Hepatocyte (in vitro differentiated cells): ENCODE measurements at regions not wholly inside any gene's neighbourhood (a gene's known extent, or its start where the extent isn't known, plus 50 kb on each side); places are given as distances from the start of the nearest gene placed in this dataset.

Experiments
- DNase-seq: peaks from one replicate; pipeline ENCODE4 v3.0.0-alpha.2; 2016; ENCODE audit warnings: low spot score
- H2AFZ ChIP-seq: fragments of 200-600 bp; sonication (generic); 2 replicates; pipeline ENCODE4 v1.6.0; 2016; ENCODE audit warnings: antibody characterized with exemption, mild to moderate bottlenecking
- H3K27ac ChIP-seq: fragments of 200-600 bp; sonication (generic); 2 replicates; pipeline ENCODE4 v1.5.1; 2016; ENCODE audit warnings: mild to moderate bottlenecking
- H3K27me3 ChIP-seq: fragments of 200-600 bp; sonication (generic); 2 replicates; pipeline ENCODE4 v1.6.1; 2016
- H3K36me3 ChIP-seq: fragments of 200-600 bp; sonication (generic); replicated peaks from 2 replicates; pipeline ENCODE4 v1.5.1; 2016; ENCODE audit warnings: low read depth; ENCODE audit not compliant: insufficient read depth
- H3K4me1 ChIP-seq: fragments of 200-600 bp; sonication (generic); 2 replicates; pipeline ENCODE4 v1.5.1; 2016; ENCODE audit warnings: mild to moderate bottlenecking, moderate library complexity; ENCODE audit not compliant: insufficient read depth
- H3K4me2 ChIP-seq: fragments of 200-600 bp; sonication (generic); 2 replicates; pipeline ENCODE4 v1.6.0; 2016
- H3K4me3 ChIP-seq: fragments of 200-600 bp; sonication (generic); 2 replicates; pipeline ENCODE4 v1.5.1; 2016; ENCODE audit warnings: mild to moderate bottlenecking
- H3K79me2 ChIP-seq: fragments of 200-600 bp; sonication (generic); 2 replicates; pipeline ENCODE4 v1.6.0; 2017; ENCODE audit warnings: mild to moderate bottlenecking
- H3K9me2 ChIP-seq: fragments of 200-600 bp; sonication (generic); replicated peaks from 2 replicates; pipeline ENCODE4 v1.6.0; 2017; ENCODE audit warnings: mild to moderate bottlenecking; ENCODE audit not compliant: insufficient read depth
- H3K9me3 ChIP-seq: fragments of 200-600 bp; sonication (generic); 2 replicates; pipeline ENCODE4 v1.5.1; 2016; ENCODE audit warnings: low read depth, mild to moderate bottlenecking
- H4K20me1 ChIP-seq: fragments of 200-600 bp; sonication (generic); 2 replicates; pipeline ENCODE4 v1.6.0; 2016; ENCODE audit warnings: mild to moderate bottlenecking; ENCODE audit not compliant: insufficient read depth, poor library complexity, severe bottlenecking
- CTCF ChIP-seq: fragments of 200-600 bp; sonication (generic); IDR thresholded peaks from 2 replicates; pipeline ENCODE4 v1.5.1; 2016; ENCODE audit warnings: antibody characterized with exemption, mild to moderate bottlenecking; ENCODE audit not compliant: poor library complexity
- EZH2 ChIP-seq: fragments of 200-600 bp; sonication (generic); IDR thresholded peaks from 2 replicates; pipeline ENCODE4 v1.6.1; 2016; ENCODE audit warnings: antibody characterized with exemption, mild to moderate bottlenecking, borderline replicate concordance
- EZH2phosphoT487 ChIP-seq: fragments of 200-600 bp; sonication (generic); IDR thresholded peaks from one replicate; pipeline ENCODE4 v1.6.1; 2018; ENCODE audit warnings: antibody characterized with exemption, mild to moderate bottlenecking, low read depth, moderate library complexity; ENCODE audit not compliant: unreplicated experiment, severe bottlenecking
- WGBS: methylation state at CpG from one replicate; pipeline ENCODE4 v1.1.6; 2016; ENCODE audit warnings: low lambda C conversion rate; ENCODE audit errors: missing lambda C conversion rate; 5-methylcytosine and 5-hydroxymethylcytosine counted together

- H3K4me2 ChIP-seq = no peak overlapping the region
- TF ChIP-seq EZH2 = no peak
- no peak for TF ChIP-seq EZH2phosphoT487
- TF ChIP-seq CTCF = no peak
These were observed 438.6 kb downstream of the TXNL1 start for GRCh38 chr18:56199580-56200330.

DNA sequence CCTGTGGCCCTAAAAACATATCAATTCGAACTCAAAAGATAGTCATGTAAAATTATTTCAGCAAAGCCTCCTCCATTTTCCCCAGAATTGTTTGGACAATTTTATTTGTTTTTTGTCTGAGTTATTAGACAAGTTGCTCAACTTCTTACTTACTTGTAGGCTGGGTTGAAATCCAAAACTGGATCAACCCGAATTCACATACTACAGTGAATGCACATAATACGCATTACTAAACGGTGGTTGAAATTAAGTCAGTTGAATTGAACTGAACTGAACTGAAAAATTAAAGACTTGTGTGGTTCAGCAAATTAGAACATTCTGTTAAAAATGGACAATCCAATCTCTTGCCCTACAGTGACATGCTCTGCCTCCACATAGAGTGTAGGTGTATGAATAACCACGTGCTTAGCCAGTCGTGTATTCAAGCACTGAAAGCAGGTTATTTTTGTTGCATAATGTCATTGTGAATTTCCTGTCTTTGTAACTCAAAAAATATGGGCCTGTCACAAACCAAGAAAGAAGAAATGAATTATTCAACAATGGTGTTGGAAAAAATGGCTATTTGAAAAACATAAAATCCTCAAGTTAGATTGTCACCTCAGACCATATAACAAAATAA is 441.0 kb downstream of the TXNL1 start:
- Histone ChIP-seq H3K27ac (no peak overlapping the region), H4K20me1 (no peaks in the 10 kb centered on the region), H3K4me1 (no peaks in the 10 kb centered on the region), H3K36me3 (no peaks in the 10 kb centered on the region), H2AFZ (no peak overlapping the region), H3K79me2 (no peaks in the 10 kb centered on the region), H3K4me2 (no peak overlapping the region), H3K4me3 (no peak overlapping the region), H3K9me2 (no peaks in the 10 kb centered on the region), H3K9me3 (no peaks in the 10 kb centered on the region), H3K27me3 (no peaks in the 10 kb centered on the region)
- 92% methylated on average over 6 of the region's 6 CpGs for WGBS
- TF ChIP-seq EZH2phosphoT487 (no peak), EZH2 (no peak), CTCF (no peak)
- no peak for DNase-seq

More at GRCh38 chr18:56199580-56200330, 438.6 kb downstream of the TXNL1 start:
- H3K4me1 ChIP-seq = no peaks in the 10 kb centered on the region
- no peaks in the 10 kb centered on the region for H3K36me3 ChIP-seq
- no peak for DNase-seq
- H2AFZ ChIP-seq = no peak overlapping the region
- no peaks in the 10 kb centered on the region for H3K27me3 ChIP-seq
- no peaks in the 10 kb centered on the region for H4K20me1 ChIP-seq
- no peak overlapping the region for H3K4me3 ChIP-seq
- H3K79me2 ChIP-seq = no peaks in the 10 kb centered on the region
- H3K27ac ChIP-seq = no peak overlapping the region
- H3K9me2 ChIP-seq = no peaks in the 10 kb centered on the region
- 90% methylated on average over 8 of the region's 8 CpGs for WGBS
- H3K9me3 ChIP-seq = no peaks in the 10 kb centered on the region

- Histone ChIP-seq H3K79me2 (no peaks in the 10 kb centered on the region), H3K27ac (no peak overlapping the region), H3K27me3 (no peaks in the 10 kb centered on the region), H3K4me2 (no peak overlapping the region), H3K4me3 (no peak overlapping the region), H4K20me1 (no peaks in the 10 kb centered on the region), H3K4me1 (no peaks in the 10 kb centered on the region), H2AFZ (no peak overlapping the region), H3K9me2 (no peaks in the 10 kb centered on the region), H3K36me3 (no peaks in the 10 kb centered on the region), H3K9me3 (no peaks in the 10 kb centered on the region)
- DNase-seq = no peak
- TF ChIP-seq EZH2 = no peak
- TF ChIP-seq CTCF = no peak
- TF ChIP-seq EZH2phosphoT487 = no peak
- WGBS = 94% methylated on average over 1 of the region's 1 CpG
These were observed 441.7 kb downstream of the TXNL1 start for GRCh38 chr18:56196495-56197225.
